NCI-H2029 (cell line): ENCODE measurements at regions not wholly inside any gene's neighbourhood (a gene's known extent, or its start where the extent isn't known, plus 50 kb on each side); places are given as distances from the start of the nearest gene placed in this dataset.
"Not testable (repeated sequence)": the region's sequence is repeated elsewhere in the genome, so short reads cannot be mapped to it uniquely, and the experiment has no call there.

Experiments
- DNase-seq: peaks from one replicate; lab custom pipeline; 2025; lab: John Stamatoyannopoulos, UW

GRCh38 chrX:45982958-45983727 lies 562.1 kb downstream of the ZNF674 start:
- DNase-seq = not testable (repeated sequence)

- no peak for DNase-seq
Measured at GRCh38 chrX:45980726-45981125, 564.5 kb downstream of the ZNF674 start.

- no peak for DNase-seq
Measured at GRCh38 chrX:45975633-45976032, 569.6 kb downstream of the ZNF674 start.

- no peak for DNase-seq
Measured at GRCh38 chrX:45972636-45973035, 572.6 kb downstream of the ZNF674 start.

GRCh38 chrX:45959567-45959966 lies 585.7 kb downstream of the ZNF674 start:
- no peak for DNase-seq

GRCh38 chrX:45956191-45956870 lies 588.9 kb downstream of the ZNF674 start:
- no peak for DNase-seq

- DNase-seq = no peak
Measured at GRCh38 chrX:45955661-45956060, 589.6 kb downstream of the ZNF674 start.

GRCh38 chrX:45954026-45954425 lies 591.2 kb downstream of the ZNF674 start:
- DNase-seq = no peak

- DNase-seq = no peak
Measured at GRCh38 chrX:45952030-45952429, 593.2 kb downstream of the ZNF674 start.

GRCh38 chrX:45935408-45935807 lies 609.8 kb downstream of the ZNF674 start:
- DNase-seq = no peak

GRCh38 chrX:45912316-45912715 lies 632.9 kb downstream of the ZNF674 start:
- DNase-seq = no peak

GRCh38 chrX:45907786-45908185 lies 637.4 kb downstream of the ZNF674 start:
- DNase-seq = no peak

GRCh38 chrX:45903781-45904201 lies 641.4 kb downstream of the ZNF674 start:
- DNase-seq = peak; percentile 84

- DNase-seq = no peak
Measured at GRCh38 chrX:45900766-45901615, 644.2 kb downstream of the ZNF674 start.

- no peak for DNase-seq
Measured at GRCh38 chrX:45894864-45895645, 650.2 kb downstream of the ZNF674 start.

- no peak for DNase-seq
Measured at GRCh38 chrX:45889471-45889870, 655.8 kb downstream of the ZNF674 start.

- no peak for DNase-seq
Measured at GRCh38 chrX:45888518-45888917, 656.7 kb downstream of the ZNF674 start.

- DNase-seq = no peak
Measured at GRCh38 chrX:45885931-45886330, 659.3 kb downstream of the ZNF674 start.

GRCh38 chrX:45879512-45879911 lies 665.7 kb downstream of the ZNF674 start:
- DNase-seq = no peak

GRCh38 chrX:45876206-45876605 lies 669.0 kb downstream of the ZNF674 start:
- DNase-seq = no peak

- DNase-seq = no peak
Measured at GRCh38 chrX:45873781-45874180, 671.4 kb downstream of the ZNF674 start.

GRCh38 chrX:45872480-45872879 lies 671.8 kb upstream of the DIPK2B start:
- no peak for DNase-seq
